ENCODE measurements at regions not wholly inside any gene's neighbourhood (a gene's known extent, or its start where the extent isn't known, plus 50 kb on each side); places are given as distances from the start of the nearest gene placed in this dataset.
"Not testable (repeated sequence)": the region's sequence is repeated elsewhere in the genome, so short reads cannot be mapped to it uniquely, and the experiment has no call there.

- not testable (repeated sequence) for DNase-seq
Measured at GRCh38 chr6:1156411-1156810, 155.5 kb upstream of the FOXQ1 start.

DNA sequence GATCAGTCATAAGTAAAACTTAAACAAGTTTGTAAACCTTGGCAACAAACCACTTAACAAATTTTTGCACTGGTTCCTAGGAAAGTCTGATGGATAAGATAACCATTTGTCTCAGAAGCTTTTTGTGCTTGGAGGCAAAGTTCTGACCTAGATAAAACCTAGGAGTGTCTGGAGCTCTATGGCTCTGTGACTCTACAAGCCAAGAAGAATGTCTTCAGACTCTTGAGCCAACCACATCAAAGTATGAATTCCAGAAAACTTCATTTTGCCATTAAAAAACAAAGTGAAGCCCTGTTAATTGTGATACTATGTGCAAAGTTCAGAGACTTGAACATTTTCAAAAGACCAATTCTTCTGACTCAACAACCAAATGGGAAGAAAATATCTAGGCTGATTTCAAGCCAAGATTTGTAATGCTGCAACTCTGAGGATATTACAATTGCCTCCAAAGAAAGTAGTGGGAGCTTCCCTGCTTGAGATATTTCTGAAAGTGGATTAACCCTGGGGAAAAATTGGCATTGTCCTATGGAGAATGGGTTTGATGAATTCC lies 158.1 kb upstream of the FOXQ1 start:
- no peak for DNase-seq

DNA sequence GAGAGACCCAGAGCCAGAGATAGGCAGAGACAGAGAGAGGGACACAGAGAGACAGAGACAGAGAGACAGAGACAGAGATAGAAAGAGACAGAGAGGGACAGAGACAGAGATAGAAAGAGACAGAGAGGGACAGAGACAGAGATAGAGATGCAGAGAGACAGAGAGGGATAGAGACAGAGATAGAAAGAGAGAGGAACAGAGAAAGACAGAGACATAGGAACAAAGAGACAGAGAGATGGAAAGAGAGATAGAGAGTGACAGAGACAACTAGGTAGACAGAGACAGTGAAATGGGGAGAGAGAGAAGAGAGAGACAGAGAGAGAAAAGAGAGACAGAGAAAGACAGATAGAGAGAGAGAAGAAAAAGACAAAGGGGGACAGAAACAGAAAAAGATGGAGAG lies 165.4 kb upstream of the FOXQ1 start:
- DNase-seq = no peak

DNA sequence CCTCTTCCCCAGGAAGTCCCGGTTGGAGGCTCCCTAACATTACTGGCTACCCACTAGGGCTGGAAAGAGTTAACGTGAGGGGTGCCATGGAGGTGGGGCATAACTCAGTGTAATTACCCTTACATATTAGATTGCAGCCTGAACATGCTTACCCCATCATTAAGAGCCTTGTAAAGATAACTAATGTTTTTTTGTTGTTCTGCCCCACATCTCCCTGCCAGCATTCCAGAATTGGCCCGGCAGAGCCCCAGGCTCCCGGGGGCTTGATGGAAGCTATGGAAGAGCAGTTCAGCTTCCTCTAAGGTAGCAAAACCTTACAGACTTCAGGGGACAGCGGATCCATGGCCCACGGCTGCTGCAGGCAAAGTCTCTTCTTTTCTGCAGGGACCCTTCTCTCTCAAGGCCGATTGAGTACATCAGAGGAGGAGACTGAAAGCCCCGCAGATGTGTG lies 166.1 kb upstream of the FOXQ1 start:
- no peak for DNase-seq

DNA sequence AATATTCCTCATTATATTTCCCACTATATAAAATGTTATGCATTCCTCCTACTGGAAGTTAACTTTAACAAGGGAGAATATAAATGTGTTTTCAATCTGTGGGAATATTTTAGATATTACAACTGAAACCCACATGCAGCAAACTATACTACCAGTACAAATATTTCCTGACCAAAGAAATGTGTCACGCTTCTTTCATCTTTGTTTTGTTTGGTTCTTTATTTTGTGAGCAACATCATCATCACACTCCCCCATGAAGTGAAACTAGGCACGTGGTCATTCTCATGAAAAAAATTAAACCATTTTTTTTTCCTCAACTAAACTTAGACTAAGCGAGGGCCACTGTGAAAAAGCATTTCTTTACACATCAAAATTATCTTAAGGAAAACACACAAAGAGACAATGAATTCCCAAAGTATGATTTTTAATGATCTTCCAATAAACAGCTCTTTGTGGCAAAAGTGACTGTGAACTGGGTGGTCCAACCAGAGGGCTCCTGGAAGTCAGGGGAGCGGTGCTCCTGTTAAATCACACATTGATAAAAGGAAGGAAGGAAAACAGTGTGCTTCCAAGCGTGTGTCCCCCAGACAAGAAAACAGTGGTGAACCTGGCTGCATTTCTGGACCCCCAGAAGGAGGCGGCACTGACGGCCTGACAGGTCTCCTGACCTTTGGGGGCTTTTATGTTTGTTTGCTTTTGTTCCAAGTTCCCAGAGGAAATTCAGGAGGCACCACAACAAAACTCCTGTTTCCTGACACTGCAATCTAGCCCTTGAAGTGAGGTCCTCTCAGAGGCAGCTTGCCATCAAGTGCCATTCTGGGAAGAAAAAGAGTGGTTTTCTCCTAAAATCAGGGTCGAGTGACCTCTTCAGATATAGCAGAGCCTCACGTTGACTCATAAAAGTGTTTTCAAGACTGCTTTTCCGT lies 166.8 kb upstream of the FOXQ1 start:
- DNase-seq = no peak

DNA sequence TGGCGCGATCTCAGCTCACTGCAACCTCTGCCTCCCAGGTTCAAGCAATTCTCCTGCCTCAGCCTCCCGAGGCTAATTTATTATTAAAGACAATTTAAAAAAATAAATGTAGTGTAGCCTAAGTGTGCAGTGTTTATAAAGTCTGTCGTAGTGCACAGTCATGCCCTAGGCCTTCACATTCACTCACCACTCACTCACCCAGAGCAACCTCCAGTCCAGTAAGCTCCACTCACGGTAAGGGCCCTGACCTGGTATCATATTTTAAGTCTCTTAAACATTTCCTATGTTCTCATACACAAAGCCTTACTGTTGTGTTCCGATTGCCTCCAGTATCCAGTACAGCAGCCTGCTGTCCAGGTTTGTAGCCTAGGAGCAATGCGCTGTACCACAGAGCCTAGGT lies 168.2 kb upstream of the FOXQ1 start:
- no peak for DNase-seq

GRCh38 chr6:1139155-1139890 lies 172.6 kb upstream of the FOXQ1 start:
- no peak for DNase-seq

- no peak for DNase-seq
Measured at GRCh38 chr6:1137849-1138248, 174.0 kb upstream of the FOXQ1 start.

DNA sequence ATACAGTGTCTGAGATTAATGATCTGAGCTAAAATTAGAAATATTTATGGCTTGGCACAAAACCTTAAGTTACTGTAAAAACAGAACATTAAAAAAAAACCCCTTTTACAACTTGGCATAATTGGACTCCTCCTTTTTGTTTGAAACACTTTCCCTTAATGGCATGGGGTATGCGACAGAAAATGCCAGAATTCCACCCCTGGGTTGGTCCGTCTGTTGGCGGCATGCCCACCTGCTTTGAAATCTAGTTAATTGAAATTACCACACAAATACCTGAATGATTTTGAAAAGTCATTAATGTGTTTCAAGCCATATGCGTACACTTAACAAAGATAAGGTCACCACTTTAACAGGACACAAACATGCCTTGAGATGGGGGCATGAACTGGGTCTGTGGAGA lies 175.1 kb upstream of the FOXQ1 start:
- DNase-seq = peak in 1 of 51 donors; percentile 6

DNA sequence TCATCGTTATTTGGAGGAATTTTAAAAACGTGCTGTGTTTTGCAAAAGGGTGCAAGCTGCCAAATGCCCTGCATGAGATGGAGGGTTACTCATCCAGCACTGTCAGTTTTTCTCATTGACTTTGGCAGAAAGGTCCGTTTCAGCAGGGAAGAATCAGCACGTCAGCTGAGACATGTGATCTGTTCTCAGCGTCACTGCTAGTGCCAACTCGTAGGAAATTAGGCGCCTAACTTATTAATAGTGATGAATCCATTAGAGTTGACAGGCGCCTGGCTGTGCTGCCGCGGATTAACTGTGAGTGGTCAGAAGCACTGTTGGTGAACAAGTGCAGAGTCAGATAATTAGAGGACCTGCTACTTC lies 175.5 kb upstream of the FOXQ1 start:
- DNase-seq = peak in 22 of 51 donors; percentile 3 to 52 (median 18)

DNA sequence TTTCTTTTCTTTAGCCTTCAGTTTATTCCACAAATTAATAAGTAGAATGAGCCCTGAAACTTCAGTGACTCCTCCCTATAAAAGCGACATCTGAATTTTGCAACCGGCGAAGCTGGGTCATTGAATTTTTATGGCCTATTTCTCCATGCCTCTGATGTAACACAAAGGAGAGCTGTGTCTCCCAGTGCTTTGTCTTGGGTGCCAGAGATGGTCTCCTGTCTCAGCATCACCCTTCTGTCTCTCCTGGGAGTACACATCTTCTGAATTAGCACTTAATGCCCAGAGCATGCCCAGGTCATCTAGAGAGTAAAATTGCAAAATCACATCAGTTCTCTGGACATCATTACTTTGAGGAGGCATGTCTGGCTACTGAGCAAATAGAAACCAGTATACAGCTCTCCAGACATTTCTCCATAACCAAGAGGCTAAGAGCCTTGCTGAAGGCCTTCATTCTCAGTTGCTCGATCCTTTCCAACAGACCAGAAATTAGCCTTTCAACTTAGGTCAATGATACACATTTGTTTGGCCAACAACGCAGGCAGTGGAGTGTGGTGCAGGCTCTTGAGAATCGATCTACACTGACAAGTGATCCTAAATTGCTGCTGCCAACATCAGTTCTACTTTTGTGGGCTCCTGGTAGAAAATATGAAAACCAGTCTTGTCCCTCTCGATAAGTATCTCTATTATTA lies 176.0 kb upstream of the FOXQ1 start:
- DNase-seq = peak in 2 of 51 donors; percentile 23 to 42

GRCh38 chr6:1131285-1132079 lies 180.4 kb upstream of the FOXQ1 start:
- DNase-seq = no peak

DNA sequence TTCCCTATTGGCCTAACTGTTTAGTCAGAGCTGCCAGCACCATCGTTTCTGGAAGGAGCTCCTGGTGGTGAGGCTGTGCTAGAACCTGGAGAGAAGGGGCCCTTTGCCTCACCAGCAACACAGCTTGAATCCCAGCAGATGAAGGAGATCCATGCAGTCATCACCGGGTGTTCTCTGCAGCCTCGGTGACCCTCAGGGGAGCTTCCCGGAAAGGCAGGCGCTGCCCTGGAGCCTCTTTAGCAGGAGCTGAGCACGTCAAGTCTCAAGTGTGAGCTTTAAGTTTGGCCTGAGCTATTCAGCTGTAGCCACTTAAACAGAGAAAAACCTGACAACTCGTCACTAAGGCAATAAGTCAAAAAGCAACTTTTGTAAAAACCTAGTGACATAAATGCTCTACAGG lies 181.2 kb upstream of the FOXQ1 start:
- no peak for DNase-seq

- no peak for DNase-seq
Measured at GRCh38 chr6:1129131-1129530, 182.8 kb upstream of the FOXQ1 start.

- DNase-seq = no peak
Measured at GRCh38 chr6:1127597-1128288, 184.2 kb upstream of the FOXQ1 start.

GRCh38 chr6:1127129-1127528 lies 184.8 kb upstream of the FOXQ1 start:
- no peak for DNase-seq

GRCh38 chr6:1126036-1126435 lies 185.9 kb upstream of the FOXQ1 start:
- no peak for DNase-seq

DNA sequence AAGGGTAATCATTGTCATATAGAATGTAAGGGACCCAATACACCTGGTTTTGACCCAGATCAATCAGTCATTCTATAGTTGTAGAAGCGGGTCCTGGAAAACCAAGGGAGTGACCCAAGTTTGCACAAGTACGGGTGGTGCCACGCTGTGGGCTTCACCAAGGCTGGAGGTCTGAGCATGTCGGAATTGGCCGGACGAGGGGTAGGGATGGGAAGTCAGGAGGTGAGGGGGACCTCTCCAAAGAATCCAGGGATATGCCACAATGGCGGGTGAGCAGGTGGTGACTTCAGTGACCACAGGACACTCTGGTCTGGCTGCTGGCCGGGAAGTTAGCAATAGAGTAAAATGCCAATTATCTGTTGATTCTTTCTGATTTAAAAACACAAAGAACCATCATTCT lies 186.6 kb upstream of the FOXQ1 start:
- DNase-seq = no peak

- DNase-seq = no peak
Measured at GRCh38 chr6:1124885-1125284, 187.0 kb upstream of the FOXQ1 start.
